HG02852 (cell line): ENCODE measurements at regions not wholly inside any gene's neighbourhood (a gene's known extent, or its start where the extent isn't known, plus 50 kb on each side); places are given as distances from the start of the nearest gene placed in this dataset.
"Not testable (repeated sequence)": the region's sequence is repeated elsewhere in the genome, so short reads cannot be mapped to it uniquely, and the experiment has no call there.

Experiments used
- ATAC-seq: cut with Tn5 transposase; IDR thresholded peaks from one replicate; pipeline ENCODE4 v1.9.1; 2021; ENCODE audit warnings: mild to moderate bottlenecking, moderate library complexity; ENCODE audit not compliant: unreplicated experiment

DNA sequence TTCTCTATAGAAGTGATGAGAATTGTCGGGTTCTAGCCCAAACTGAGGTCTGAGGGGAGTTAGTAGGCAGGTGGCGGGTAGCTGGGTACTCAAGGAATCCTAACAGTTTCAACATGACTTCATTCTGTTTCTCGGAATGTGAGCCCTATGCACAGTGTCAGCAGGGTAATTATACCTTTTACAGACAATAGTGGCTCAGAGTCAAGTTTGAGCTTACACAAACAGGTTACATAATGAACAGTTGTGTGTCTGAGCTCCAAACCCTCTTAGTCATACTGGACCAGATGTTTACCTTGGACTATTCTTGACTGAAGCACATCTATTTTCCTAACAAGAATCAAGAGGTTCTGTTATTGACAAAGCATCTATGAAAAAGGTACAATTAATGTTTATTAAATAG lies 1066.7 kb upstream of the PCDH20 start:
- no peak for ATAC-seq

DNA sequence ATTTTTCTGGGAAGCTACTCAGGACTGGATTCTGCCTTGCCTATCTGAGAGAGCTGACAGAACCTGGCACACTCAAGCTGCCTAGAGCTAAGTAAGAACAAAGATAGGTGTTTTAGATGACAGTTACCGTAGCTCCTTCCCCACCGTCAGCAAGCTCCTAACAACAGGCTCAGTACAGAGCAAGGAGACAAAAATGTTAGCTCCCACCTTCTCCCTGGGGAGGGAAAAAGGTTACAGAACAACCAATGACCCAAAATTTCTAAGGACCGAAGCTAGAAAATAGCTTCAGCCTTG lies 1058.2 kb upstream of the PCDH20 start:
- ATAC-seq: no peak

- ATAC-seq: no peak
Observed at GRCh38 chr13:62473190-62473943, 1057.7 kb upstream of the PCDH20 start.

DNA sequence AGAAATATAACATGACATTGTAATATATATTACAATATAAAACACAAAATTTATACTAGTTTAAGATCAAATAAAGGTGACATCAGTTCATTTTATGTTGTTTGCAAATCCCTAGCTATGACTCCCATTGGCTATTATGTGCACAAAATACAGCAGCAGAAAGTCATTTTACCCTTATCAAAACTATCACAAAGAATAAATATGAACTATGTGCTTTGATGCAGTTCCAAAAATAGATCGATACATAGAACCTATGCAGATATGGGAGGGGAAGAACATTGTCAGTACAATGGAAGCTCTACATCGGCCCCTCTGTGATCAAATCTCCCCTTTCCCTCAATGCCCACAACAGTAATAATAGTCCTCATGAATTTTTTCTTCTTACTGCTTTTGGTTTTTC lies 1038.1 kb upstream of the PCDH20 start:
- ATAC-seq: no peak

GRCh38 chr13:62450759-62451158 lies 1035.1 kb upstream of the PCDH20 start:
- ATAC-seq: no peak

- ATAC-seq: not testable (repeated sequence)
Observed at GRCh38 chr13:62447771-62448382, 1032.2 kb upstream of the PCDH20 start.

DNA sequence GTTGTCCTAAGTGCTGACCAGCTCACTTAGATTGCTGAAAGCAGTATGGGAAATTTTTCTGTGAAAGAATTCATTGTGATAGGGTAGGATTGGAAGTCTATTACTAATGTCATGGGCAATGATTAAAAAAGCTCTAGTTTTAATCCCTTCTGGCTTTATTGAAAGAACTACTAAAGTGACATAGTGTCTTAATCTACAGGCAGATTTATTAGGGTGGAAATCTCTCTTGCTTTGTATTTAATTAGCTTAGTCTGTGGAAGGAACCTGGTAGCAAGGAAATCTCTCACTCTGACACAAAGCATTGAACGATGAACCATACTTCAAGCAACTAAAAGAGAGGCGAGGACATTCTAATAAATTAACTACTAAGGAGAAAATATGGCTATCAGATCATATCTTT lies 1029.2 kb upstream of the PCDH20 start:
- no peak for ATAC-seq

- ATAC-seq: no peak
Observed at GRCh38 chr13:62434081-62434480, 1018.4 kb upstream of the PCDH20 start.

DNA sequence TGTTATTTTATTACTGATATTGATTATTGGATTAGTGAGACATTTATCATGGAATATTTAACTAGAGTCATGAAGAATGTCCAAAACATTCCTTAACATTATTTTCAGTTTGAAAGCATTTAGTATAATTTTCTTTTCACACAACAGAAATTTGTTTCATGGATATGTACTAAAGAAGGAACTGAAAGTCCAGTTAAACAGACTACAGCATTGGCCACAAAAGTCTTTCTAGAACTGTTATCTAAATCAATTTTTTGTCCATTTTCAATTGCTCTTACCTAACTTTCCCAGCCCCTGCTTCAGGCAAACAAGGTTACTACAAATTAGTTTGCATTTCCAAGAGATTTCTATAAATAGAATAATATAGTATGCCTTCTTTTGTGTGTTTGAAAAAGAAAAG lies 1018.0 kb upstream of the PCDH20 start:
- no peak for ATAC-seq

- no peak for ATAC-seq
Observed at GRCh38 chr13:62432906-62433305, 1017.3 kb upstream of the PCDH20 start.

DNA sequence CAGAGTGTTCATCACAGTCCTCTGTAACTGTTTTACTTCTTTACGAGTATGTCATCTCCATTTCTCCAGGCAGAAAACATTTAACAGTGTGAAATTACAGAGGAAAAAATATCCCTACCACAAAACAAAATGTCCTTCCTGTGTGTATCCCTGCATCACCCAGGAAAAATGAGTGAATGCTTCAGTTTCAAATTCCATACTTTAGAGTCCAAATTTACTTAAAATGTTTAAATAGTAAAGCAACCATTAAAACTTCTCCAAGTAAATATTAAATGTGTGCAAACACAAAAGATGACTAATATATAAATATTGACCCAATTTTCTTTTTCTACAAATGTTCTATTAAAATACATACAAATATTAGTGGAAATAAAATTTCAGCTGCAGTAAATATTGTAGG lies 1016.6 kb upstream of the PCDH20 start:
- no peak for ATAC-seq

DNA sequence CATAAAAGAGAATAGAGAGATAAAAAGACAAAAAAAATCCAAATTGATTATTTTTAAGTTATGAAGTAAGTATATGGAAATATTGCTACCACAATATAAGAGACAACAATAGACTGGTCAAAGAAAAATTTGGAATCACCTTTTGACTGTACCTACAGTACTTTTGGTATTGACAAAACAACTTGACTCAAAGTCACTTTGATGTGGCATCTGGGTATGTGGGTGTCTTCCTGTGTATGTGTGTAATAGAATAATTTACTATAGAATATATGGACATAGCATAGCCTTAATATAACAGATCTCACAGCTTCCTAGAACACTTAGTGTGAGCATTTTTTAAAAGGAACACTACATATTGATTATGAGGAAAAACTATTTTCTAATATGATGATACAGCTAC lies 1016.2 kb upstream of the PCDH20 start:
- no peak for ATAC-seq

DNA sequence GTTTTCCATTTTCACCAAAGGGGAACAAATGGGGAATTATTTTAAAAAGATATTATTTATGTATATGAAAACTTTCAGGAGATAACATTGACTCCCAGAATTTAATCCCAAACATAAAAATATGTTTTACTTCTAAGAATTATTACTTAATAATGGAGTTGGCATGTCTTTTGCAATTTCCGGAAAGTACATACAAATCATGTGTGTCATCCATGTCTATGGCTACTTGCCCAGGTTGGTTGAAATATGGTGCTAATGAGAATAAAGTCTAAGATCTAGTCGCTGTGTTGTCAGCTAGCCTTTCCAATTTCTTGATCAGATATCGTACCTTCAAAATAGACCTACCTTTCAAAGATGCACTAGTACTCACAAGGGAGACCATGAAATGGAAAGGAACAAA lies 1003.2 kb upstream of the PCDH20 start:
- ATAC-seq: no peak

GRCh38 chr13:62418376-62418775 lies 1002.7 kb upstream of the PCDH20 start:
- ATAC-seq: no peak

GRCh38 chr13:62407871-62408270 lies 992.2 kb upstream of the PCDH20 start:
- no peak for ATAC-seq

DNA sequence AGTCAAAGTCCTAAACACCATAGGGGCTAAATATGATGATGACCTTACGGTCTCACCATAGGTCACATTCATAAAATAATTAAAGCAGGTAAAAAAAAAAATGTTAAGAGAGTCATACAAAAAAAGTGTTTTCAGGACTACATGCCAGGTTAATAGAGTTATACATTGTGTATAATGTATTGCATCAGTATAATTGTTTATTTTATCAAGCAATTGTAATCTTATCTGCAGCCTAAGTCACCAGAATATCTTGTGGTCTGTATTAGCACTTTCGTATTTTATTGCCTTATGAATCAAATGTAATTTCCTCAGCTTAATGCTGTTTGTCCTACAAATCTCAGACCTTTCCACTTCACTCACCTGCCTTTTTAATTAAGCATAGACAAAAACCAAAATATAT lies 972.9 kb upstream of the PCDH20 start:
- no peak for ATAC-seq

DNA sequence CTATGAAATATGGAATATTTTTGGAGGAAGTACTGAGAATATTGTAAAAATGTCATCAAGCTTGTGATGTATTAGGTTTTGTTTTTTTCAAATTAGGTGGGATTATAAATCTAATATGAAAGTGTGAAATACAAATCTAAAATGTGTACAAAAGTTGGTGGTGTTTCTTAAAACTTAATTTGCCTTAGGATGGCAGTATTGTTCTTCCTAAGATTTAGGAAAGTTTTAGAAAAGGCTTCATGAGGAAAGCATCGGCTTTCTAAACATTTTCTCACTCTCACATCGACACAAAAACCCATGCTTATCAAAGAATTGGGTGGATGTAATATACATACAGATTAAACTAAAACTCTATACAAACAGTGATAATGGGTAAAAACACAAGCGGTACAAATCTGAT lies 972.0 kb upstream of the PCDH20 start:
- no peak for ATAC-seq

DNA sequence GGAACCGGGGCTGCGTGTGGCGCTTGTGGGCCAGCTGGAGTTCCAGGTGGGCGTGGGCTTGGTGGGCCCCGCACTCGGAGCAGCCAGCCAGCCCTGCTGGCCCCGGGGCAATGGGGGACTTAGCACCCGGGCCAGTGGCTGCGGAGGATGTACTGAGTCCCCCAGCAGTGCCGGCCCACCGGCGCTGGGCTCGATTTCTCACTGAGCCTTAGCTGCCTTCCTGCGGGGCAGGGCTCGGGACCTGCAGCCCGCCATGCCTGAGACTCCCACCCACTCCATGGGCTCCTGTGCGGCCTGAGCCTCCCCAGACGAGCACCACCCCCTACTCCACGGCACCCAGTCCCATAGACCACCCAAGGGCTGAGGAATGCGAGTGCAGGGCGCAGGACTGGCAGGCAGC lies 963.6 kb upstream of the PCDH20 start:
- not testable (repeated sequence) for ATAC-seq

- no peak for ATAC-seq
Observed at GRCh38 chr13:62377838-62378237, 962.2 kb upstream of the PCDH20 start.

DNA sequence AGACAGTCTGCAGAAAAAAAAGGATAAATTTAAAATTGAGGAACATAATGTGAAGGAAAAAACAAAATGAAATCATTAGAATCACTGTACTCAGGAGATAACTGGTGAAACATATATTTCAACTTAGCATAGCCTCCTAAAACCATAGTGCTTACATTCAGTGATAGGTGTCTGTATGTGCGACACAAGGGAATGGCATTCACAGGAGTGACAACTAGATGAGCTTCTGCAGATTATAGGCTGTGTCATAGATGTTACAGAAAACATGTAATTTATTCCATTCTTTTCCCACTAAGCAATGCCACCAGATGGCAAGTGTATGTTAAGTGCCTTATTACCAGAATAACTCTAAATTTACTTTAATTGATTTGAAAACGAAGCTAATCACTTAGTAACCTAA lies 960.0 kb upstream of the PCDH20 start:
- no peak for ATAC-seq

- no peak for ATAC-seq
Observed at GRCh38 chr13:62371737-62372136, 956.1 kb upstream of the PCDH20 start.

DNA sequence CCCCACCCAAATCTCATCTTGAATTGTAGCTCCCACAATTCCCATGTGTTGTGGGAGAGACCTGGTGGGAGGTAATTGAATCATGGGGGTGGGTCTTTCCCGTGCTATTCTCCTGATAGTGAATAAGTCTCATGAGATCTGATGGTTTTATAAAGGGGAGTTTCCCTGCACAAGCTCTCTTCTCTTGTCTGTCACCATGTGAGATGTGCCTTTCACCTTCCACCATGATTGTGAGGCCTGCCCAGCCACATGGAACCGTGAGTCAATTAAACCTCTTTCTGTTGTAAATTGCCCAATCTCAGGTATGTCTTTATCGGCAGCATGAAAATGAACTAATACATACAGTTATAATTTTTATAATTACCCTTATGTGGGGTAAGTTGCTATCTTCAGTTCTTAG lies 952.3 kb upstream of the PCDH20 start:
- ATAC-seq: not testable (repeated sequence)

DNA sequence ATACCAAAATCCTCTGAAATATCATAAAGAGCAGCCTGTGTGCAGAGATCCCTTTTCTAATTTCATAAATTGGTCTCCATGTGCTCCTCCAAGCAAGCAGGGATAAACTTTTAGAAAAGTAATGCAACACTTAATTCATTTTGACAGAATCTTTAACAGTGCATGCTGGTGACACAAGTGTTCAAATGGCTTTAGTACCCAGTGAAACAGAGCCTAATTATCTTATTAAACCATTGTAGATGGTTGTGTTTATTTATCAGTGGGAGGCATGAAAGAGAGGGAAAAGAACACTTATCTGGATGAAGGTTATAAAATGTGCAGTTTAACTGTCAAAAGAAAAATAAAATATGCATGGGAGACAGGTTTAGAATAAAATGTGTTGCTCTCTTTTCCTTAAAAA lies 945.0 kb upstream of the PCDH20 start:
- no peak for ATAC-seq
